Mucosa of gallbladder (tissue), 1 donor: ENCODE measurements at regions not wholly inside any gene's neighbourhood (a gene's known extent, or its start where the extent isn't known, plus 50 kb on each side); places are given as distances from the start of the nearest gene placed in this dataset.
"Not testable (repeated sequence)": the region's sequence is repeated elsewhere in the genome, so short reads cannot be mapped to it uniquely, and the experiment has no call there.

Source experiments
- DNase-seq: peaks from one replicate; pipeline ENCODE4 v3.0.0-alpha.2; 2020; ENCODE audit warnings: low spot score
- donor health status: DM: no; HTN: no; CAD: no.

- DNase-seq = not testable (repeated sequence)
Measured at GRCh38 chr9:67142392-67143107, 150.2 kb upstream of the SPATA31A3 start.

- not testable (repeated sequence) for DNase-seq
Measured at GRCh38 chr9:67136376-67136775, 144.0 kb upstream of the SPATA31A3 start.

- DNase-seq = not testable (repeated sequence)
Measured at GRCh38 chr9:67133124-67133523, 140.8 kb upstream of the SPATA31A3 start.

- not testable (repeated sequence) for DNase-seq
Measured at GRCh38 chr9:67116761-67117160, 124.4 kb upstream of the SPATA31A3 start.

GRCh38 chr9:67112148-67112547, 119.8 kb upstream of the SPATA31A3 start:
- not testable (repeated sequence) for DNase-seq

- not testable (repeated sequence) for DNase-seq
Measured at GRCh38 chr9:67111733-67112132, 119.4 kb upstream of the SPATA31A3 start.

- not testable (repeated sequence) for DNase-seq
Measured at GRCh38 chr9:67109859-67110258, 117.5 kb upstream of the SPATA31A3 start.

- not testable (repeated sequence) for DNase-seq
Measured at GRCh38 chr9:67106659-67107058, 114.3 kb upstream of the SPATA31A3 start.

- not testable (repeated sequence) for DNase-seq
Measured at GRCh38 chr9:67102506-67103276, 110.3 kb upstream of the SPATA31A3 start.

GRCh38 chr9:67091104-67091503, 98.8 kb upstream of the SPATA31A3 start:
- DNase-seq = not testable (repeated sequence)

- not testable (repeated sequence) for DNase-seq
Measured at GRCh38 chr9:67086862-67087261, 94.5 kb upstream of the SPATA31A3 start.

- DNase-seq = not testable (repeated sequence)
Measured at GRCh38 chr9:67066140-67066539, 73.8 kb upstream of the SPATA31A3 start.

GRCh38 chr9:67058898-67059715, 66.8 kb upstream of the SPATA31A3 start:
- peak; percentile 18 for DNase-seq
